LoVo (cell line): ENCODE measurements at regions not wholly inside any gene's neighbourhood (a gene's known extent, or its start where the extent isn't known, plus 50 kb on each side); places are given as distances from the start of the nearest gene placed in this dataset.

ENCODE experiments used
- DNase-seq: peaks from one replicate; pipeline ENCODE4 v3.0.0-alpha.2; 2016; ENCODE audit warnings: low spot score

DNA sequence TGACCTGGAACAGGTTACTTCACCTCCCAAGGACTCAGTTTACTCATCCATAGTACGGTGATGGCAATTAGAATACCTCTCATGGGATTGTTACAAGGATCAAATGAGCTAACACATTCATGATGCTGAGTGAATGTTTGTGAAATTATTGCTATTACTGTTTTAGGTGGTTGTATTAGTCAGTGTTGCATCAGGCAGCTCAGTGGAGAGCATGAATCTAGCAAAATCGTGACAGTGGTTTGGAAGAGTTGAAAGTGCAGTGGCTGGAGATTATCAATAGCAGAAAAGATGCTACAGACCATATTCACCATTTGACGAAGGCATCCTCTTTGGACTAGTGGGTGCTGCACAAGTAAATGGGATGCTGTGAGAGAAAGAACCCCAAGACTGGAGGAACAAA, 50.4 kb upstream of the CTNNBL1 start:
- DNase-seq, result no peak

DNA sequence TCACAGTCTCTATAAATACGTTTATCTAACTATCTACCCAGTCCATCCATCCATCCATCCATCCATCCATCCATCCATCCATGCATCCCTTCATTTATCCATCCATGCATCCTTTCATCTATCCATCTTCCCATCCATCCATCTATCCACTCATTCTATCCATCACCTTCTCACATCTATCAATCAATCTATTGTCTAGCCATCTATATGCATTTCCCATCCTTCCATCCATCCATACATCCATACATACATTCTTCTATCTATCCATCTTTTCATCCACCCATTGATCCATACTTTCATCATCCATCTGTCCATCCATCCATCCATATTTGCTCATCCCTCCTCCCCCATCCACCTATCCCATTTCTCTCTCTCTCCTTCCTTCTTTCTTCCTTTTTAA, 51.6 kb upstream of the CTNNBL1 start:
- no peak for DNase-seq

DNA sequence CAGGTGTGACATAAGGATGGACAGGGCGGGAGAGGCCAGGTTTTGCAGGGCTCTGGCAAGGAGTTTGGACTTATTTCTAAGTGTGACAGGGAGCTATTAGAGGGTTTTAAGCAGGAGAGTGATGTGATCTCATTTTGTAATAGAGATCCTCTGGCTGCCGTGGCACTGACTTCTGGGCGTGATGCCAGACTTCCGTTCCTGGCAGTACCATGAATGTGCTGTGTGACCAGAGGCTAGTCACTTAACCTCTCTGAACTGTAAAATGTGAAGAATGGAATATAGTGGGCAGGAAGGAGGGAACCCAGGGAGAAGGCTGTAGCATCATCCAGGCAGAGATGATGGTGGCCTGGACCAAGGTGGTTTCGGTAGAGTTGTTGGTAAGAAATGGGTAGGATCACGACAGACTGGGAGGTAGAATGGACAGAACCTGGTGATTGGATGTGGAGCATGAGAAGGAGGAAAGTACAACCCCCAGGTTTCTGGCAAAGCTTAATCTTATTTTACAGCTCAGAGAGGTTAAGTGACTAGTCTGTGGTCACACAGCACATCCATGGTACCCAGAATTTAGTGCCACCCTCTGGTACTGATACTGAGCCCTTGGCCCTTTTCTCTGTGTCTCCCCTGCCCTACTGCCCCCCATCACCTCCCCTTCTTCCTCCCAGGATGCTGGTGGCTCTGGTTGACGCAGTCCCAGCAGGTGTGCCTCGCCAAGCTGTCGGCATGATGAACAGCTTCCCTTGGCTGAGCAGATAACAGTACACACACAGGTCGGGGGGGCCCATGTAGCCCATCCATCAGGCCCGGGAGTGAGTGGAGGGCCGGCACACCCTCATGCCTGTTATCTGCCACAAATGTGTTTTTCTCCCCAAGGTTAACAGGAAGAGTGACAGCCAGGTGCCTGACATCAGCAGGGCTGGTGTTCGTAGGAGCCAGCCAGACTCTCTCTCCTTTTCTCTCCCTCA, 52.9 kb upstream of the CTNNBL1 start:
- DNase-seq, result no peak

DNA sequence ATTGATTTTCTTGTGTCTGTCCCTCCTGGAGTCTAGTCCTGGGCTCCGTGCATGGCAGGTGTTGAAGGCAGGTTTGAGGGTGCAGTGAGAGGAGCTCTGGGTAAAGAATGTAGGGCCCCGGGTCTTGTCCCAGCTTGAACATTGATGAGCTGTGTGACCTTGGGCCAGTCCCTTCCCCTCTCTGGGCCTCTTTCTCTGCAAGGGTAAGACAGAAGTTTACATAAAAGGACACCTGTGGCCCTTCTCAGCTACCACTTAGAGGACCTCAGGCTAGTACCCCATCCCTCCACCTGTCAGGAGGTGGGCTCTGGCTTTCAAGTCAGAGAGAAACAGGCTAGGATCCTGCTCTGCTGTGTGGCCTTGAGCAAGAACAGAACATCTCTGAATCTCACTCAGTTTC, 55.3 kb upstream of the CTNNBL1 start:
- DNase-seq, result no peak

DNA sequence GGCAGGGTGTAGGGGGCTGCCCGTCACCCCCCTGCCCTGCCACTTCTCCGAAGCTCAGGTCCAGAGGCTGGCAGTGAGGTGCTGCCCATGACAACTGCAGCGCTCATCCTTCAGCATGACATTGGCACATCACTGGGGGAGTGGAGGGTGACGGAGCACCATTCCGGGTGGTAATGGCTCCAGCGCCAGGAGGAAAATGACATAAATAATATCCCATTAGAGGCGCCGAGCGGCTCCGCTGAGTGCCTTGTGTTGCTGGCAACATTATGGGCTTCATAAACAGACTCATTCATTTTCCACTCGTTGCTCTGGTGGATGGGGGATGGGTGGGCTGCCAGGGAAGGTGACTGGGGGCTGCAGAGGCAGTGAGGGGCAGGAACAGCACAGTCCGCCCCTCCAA, 56.9 kb upstream of the CTNNBL1 start:
- DNase-seq, result no peak

DNA sequence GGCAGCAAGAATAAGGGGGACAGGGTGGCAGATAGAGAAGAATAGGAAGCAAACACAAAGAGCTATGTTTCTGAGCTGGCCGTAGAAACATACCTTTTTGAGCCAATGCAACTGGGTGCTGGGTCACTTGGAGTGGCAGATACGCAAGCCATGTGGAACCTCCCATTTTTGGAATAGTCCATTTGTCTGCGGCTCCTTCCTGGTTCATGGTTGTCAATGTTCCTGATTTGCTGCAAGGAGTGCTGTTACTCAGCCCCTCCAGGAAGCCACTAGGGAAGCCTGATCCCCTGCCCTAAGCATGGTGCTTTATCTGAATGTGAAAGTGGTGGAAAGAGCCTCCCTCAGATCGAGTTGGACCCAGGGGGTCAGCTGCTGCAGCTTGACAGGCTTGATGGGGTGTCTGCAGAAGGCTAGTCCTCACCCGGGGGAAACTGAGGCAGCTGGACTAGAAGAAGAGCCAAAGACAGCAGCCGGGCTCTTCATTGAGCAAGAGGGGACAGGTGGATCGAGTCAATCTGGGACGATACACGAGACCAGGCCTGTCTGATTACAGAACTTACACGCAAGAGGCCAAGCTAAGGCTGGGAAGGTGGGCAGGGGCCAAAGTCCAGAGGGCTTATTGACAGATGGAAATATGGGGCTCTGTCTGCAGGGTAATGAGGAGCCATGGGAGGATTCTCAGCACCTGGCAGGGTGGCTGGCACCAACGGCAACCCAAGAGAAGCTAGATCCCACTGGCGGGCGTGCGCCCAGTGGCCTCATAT, 57.4 kb upstream of the CTNNBL1 start:
- no peak for DNase-seq

DNA sequence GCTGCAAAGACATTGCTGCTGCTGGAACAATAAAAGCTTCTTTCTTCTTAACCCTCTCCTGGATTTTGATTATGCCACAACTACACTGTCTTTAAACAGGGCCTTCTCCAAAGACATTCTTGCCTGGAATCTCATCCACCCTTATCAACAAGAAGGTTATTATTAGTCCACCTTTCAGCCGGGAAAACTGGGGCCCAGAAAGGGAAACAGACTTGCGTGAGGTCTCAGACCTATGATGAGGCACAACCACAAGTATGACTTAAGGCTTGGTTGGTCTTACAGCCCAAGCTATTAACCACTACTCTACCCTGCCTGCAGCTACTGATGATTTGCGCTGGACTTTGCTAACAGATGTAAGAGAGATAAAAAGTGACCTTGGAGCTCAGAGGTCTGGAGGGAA, 62.8 kb upstream of the CTNNBL1 start:
- no peak for DNase-seq

DNA sequence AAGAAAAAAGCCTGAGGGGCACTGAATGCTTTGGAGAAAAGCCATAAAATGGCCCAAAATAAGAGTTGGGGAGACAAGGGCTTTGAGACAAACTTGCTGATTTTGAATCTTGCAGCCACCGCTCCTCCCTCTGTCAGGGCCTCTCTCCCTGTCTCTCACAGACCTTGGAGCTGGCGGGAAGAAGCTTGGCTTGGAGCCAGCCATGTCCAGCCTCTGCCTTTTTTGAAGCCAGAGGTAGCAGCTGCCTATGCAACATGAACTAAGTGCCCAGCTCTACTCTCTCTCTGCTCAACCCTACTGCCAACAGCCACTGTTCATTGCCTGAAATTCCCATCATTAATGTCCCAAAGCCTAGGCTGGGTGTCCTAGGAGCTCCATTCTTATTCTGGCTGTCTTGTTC, 63.7 kb upstream of the CTNNBL1 start:
- no peak for DNase-seq

DNA sequence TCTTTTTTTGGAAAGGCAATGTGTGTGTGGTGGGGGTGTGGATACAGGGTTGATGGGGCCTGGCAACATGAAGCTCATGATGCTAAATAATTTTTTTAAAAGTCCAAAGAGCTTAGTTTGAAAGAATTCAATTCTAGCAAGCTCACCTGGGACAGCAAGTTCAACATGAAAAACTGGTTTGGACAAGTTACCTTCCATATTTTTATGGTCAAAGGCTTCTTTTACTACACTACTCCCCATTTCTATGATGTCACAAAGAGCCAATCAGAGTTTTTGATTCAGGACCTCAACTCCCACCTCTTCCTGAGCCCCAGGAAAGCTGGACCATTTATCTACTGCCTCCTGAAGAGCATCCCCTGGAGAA, 66.1 kb upstream of the CTNNBL1 start:
- DNase-seq, result no peak

DNA sequence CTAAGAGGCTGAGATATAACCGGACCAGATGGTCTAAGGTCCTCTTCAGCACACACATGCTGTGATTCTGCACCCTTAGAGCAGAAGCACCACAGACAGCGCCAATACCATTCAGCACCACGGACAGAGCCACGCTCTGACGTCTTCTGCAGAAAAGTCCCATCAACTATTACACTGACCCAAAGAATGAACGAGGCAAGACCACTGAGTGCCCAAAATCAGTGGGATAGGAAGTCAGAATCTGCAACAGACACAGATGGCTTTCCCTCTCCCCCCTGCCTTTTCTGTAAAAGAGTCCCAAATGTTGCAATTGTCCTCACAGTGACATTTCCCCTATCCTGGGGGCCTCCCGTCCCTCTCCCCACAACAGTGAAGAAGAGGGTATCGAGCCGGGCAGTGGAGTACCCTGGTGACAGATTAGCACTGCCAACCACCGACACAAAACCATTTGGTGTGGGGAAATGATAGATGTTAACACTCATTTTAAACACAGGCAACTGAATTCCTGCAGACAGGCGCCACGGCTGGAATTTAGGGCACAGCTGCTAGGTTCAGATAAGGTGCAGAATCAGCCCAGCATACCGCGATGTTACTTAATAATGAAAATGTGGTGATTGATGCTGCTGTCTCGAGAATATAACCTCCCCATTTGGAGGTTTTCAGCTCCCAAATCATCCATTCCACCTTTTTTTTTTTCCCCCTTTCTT, 66.6 kb upstream of the CTNNBL1 start:
- peak; percentile 37 for DNase-seq

DNA sequence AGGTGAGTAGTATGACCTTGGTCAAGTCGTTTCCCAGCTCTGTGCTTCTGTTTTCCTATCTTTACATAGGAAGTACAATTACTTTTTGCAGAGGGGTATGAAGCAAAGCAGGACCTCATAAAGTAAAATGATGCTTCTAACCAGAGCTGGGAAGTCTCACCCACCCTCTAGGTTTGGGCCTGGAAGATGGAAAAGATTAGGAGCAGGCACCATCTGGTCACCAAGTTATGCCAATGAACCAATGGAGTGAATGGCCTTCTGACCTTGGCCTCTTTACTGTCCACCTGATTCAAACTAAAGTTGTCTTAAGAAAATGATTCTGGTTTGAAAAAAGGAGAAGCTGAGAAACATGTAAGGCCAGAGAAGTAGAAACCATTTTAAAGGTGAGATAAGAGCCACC, 68.9 kb upstream of the CTNNBL1 start:
- no peak for DNase-seq

DNA sequence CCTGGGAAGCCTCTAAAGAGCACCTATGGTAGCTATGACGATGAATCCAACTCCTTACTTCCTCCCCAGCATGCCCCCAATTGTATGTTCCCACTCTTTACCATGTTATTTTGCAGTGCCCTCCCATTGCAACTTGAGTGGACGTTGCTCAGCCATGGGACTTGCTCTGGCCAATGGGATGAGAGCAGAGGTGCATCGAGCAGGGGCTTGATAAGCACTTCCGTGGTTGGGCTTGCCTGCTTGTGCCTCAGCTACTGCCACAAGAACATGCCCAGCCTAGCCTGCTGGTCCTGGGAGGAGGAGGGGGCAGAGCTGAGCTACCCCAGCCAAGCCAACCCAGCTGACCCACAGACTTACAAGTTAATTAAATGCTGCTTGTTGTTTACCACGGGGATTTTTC, 71.1 kb upstream of the CTNNBL1 start:
- no peak for DNase-seq

DNA sequence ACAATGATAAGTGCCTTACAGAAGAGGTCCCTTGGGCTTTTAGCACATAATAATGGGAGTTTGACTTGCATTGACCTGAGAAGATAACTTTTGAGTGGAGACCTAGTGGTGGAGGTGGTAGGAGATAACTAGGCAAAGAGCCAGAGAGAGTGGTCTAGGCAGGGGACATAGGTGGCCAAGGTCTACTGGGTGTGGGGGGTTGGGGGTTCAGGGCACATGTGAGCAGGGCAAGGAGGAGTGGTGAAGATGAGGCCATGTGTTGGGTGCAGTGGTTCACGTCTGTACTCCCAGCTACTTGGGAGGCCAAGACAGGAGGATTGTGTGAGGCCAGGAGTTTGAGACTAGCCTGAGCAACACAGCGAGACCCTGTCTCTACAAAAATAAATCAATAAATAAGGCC, 74.3 kb upstream of the CTNNBL1 start:
- DNase-seq, result no peak

DNA sequence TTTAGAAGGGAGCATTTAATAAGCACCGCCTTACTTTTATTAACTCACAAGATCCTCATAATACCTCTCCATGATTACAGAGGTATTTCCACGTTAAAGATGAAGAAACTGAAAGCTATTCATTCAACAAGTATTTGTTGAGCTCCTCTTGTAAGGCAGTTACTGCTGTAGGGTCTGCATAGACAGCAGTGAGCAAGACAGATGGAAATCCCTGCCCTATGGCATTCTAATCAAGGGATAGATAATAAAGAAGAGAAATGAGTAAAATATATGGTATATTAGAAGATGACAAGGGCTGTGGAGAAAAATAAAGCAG, 77.8 kb upstream of the CTNNBL1 start:
- DNase-seq, result no peak

DNA sequence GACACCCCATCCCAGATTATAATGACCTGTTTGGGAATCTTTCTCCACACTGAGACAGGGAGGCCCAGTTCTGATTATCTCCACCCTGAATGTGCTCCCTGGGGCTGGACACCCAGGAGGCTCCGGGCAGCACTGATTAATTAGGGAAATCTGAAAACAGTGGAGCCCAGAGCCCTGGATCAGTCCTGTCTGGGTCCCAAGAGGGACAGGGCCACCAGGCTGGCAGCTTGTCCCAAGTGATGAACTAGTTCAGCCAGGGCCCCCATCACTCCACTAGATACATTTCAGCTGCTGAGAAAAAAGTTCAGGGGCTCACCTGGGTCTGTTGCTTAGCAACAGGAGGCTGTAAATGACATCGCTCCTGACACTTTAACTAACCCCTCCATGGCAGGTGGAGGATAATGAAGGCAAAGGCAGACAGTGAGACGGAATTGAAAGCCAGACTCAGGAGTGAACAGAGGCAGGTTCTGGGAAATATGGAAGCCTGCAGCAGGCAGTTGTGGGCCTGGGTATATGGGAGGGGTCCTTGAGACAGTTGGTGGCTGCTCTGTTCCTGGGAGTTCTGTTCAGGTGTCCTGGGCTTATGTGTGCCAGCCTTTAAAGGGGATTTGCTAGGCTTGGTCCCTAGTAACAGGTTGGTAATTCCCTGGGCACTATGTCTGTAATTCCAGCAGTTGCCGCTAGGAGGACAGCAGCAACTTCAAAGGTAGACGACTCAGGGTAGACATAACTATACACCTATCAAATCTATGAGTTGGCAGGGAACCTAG, 78.3 kb upstream of the CTNNBL1 start:
- DNase-seq, result peak; percentile 27

DNA sequence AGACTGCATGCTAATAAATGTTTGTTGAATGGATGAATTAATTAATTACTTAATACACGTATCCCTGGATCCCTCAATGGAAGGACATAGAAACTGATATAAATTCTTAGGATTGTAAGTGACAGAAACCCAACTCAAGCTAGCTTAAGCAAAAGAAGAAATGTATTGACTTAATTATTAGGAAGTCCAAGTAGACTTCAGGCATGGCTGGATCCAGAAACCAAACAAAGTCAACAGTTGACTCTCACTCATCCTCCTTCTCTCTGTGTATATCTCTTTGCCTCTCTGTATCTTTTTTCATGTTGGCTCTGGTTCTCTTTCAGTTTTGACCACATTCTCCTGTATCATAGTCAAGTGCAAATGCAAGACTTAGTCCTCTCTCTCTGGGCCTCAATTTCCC, 82.0 kb upstream of the CTNNBL1 start:
- DNase-seq, result no peak

DNA sequence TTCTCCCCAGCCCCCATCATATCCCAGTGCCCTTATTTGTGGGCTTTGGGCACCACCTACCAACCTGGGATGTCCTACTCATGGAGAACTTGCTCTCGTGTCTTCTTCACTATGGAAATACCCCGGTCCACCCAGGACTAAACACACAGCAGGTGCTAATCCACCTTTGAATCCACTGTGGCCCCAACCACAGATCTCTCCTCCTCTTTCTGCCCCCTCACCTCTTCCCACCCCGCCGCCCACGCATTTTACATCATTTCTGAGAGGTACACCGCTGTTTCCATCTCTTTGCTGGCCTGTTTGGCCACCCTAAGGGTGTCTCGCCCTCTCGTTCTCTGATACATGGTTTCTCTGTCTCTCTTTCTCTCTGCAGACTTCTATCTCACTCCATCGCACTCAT, 82.5 kb upstream of the CTNNBL1 start:
- no peak for DNase-seq

DNA sequence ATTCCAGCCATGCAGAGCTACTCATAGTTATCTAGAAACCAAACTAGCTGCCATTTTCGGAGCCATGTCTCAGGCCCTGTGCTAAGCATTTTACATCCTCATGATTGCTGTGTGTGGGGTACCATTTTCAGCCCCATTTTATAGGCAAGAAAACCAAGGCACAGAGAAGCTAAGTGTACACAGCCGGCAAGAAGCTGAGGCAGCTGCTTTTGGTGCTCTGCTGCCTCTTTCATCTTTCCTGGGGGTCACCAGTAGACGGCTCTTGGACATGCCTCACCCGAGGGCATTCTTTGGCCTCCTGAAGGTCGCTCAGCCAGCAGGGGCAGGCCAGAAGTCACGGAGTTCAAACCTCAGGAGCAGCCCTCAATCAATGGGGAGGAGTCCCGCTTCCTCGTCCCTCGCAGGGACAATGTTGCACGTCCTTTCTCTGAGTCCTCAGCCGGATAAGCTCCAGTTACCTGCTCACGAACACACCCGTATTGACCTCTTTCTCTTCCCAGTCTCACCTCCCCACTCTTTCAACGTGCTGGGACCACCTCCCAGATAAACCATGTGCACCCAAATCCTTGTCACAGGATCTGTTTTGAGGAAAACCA, 82.6 kb upstream of the BLCAP start:
- DNase-seq, result no peak

DNA sequence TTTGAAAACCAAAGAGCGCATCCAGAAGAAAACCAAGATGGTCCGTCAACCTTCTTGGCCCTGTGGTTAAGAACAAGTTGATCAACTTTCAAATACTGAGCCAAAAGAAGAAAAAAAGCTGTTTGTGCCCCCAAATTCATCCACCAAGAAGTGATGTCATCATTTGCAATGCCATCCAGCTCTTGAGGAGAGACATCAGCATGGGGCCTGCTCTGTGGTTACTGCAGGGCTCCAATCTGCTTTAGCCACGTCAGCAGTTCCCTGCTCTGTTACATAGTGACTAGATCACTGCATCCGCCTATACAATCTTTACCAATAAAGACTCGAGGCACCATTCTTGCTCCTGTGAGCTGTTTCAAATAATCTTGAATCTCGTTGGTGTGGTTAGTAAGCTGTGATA, 75.0 kb upstream of the BLCAP start:
- DNase-seq, result no peak

DNA sequence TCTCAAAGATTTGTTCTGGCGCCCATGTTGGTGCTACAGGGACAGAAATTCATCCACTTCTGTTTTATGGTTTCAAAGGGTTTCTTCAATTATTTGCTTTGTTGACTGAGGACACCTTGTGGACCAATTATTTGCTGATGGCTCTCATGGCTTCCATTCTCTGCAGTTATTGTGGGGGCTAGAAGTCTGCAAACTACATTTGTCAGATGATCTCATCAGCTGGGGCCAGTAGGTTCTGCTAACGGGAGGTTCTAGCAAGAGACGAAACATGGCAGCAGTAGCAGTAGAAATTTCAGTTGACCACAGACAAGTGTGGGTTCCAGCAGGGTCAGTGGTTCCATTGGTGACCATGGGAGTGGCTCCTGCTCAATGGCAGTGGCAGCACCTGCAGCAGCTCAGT, 72.8 kb upstream of the BLCAP start:
- no peak for DNase-seq

DNA sequence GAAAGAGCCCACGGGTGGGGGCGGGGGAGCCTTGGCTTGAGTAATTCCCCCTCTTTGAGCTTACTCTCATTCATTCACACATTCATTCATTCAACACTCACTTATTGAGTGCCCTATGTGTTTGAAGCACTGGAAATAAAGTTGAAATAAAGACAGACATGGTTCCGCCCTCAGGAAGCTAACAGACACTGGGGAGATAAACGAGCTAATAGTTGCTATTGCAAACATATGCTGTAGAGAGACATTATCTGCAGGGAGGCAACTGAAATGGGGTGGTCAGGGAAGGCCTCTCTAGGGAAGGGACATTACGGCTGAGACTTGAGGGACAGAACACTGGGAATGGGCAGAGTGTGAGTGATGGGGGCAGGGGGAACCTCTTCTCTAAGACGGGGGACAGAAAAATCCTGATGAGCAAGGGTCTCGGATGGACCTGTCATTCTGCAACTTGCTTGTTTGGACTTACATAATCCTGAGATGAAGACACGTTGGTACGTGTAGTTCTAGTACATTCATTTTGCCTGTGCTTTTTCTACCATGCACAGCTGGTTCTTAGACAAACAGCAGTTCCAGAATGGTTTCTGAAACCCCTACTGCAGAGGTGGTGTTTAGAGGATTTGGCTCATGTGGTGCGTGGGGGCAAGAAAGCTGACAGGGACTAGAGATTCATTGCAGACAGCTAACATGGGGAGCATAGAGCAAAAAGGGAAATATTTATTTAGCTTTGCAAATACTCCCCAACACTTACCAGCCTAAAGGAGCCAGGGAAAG, 71.1 kb upstream of the BLCAP start:
- DNase-seq, result no peak
